ENCODE measurements at regions not wholly inside any gene's neighbourhood (a gene's known extent, or its start where the extent isn't known, plus 50 kb on each side); places are given as distances from the start of the nearest gene placed in this dataset.
"Not testable (repeated sequence)": the region's sequence is repeated elsewhere in the genome, so short reads cannot be mapped to it uniquely, and the experiment has no call there.

- intact Hi-C loops (cut with DNase I); DNase-seq (ENCODE audit: low spot score): not testable (repeated sequence)
These were observed 89.5 kb upstream of the FCGR1A start for GRCh38 chr1:149692804-149693539.

- intact Hi-C loops (cut with DNase I); DNase-seq (ENCODE audit: low spot score): not testable (repeated sequence)
These were observed 87.4 kb upstream of the FCGR1A start for GRCh38 chr1:149695066-149695465.

GRCh38 chr1:149700220-149700619 is 82.3 kb upstream of the FCGR1A start:
- intact Hi-C loops (cut with DNase I); DNase-seq (ENCODE audit: low spot score): not testable (repeated sequence)

- intact Hi-C loops (cut with DNase I); DNase-seq (ENCODE audit: low spot score): not testable (repeated sequence)
These were observed 81.6 kb upstream of the FCGR1A start for GRCh38 chr1:149700677-149701567.

GRCh38 chr1:149708192-149708853 is 74.2 kb upstream of the FCGR1A start:
- DNase-seq (ENCODE audit: low spot score); intact Hi-C loops (cut with DNase I): not testable (repeated sequence)

- intact Hi-C loops (cut with DNase I) = not testable (repeated sequence)
These were observed 70.8 kb upstream of the FCGR1A start for GRCh38 chr1:149711651-149712050.

GRCh38 chr1:149712154-149712927 is 70.2 kb upstream of the FCGR1A start:
- DNase-seq (ENCODE audit: low spot score); intact Hi-C loops (cut with DNase I): not testable (repeated sequence)

More at GRCh38 chr1:149711651-149712050, 70.8 kb upstream of the FCGR1A start:
- DNase-seq (ENCODE audit: low spot score) = not testable (repeated sequence)

GRCh38 chr1:149713513-149713912 is 69.0 kb upstream of the FCGR1A start:
- intact Hi-C loops (cut with DNase I); DNase-seq (ENCODE audit: low spot score): not testable (repeated sequence)

- DNase-seq (ENCODE audit: low spot score); intact Hi-C loops (cut with DNase I): not testable (repeated sequence)
These were observed 68.5 kb upstream of the FCGR1A start for GRCh38 chr1:149713952-149714351.

- DNase-seq (ENCODE audit: low spot score); intact Hi-C loops (cut with DNase I): not testable (repeated sequence)
These were observed 57.7 kb upstream of the FCGR1A start for GRCh38 chr1:149724618-149725302.

- DNase-seq (ENCODE audit: low spot score); intact Hi-C loops (cut with DNase I): not testable (repeated sequence)
These were observed 55.8 kb upstream of the FCGR1A start for GRCh38 chr1:149726688-149727087.

- DNase-seq (ENCODE audit: low spot score); intact Hi-C loops (cut with DNase I): not testable (repeated sequence)
These were observed 53.9 kb upstream of the FCGR1A start for GRCh38 chr1:149728598-149728997.
